K562 (cell line): ENCODE measurements at regions not wholly inside any gene's neighbourhood (a gene's known extent, or its start where the extent isn't known, plus 50 kb on each side); places are given as distances from the start of the nearest gene placed in this dataset.

ENCODE experiments used
- CHD2 ChIP-seq: IDR thresholded peaks from 2 replicates; pipeline ENCODE4 v1.6.1; 2011; ENCODE audit warnings: low read depth, low read length
- GATAD2B ChIP-seq: fragments of 450-650 bp; IDR thresholded peaks from 2 replicates; pipeline ENCODE4 v1.6.1; 2017; ENCODE audit warnings: mild to moderate bottlenecking, borderline replicate concordance
- HNRNPUL1 ChIP-seq: fragments of 200-400 bp; formaldehyde crosslinking; IDR thresholded peaks from 2 replicates; pipeline ENCODE4 v1.6.1; 2017; ENCODE audit warnings: low read length
- PCBP1 ChIP-seq: fragments of 200-400 bp; formaldehyde crosslinking; IDR thresholded peaks from 2 replicates; pipeline ENCODE4 v1.6.1; 2018; ENCODE audit warnings: mild to moderate bottlenecking, low read depth, low read length; ENCODE audit not compliant: poor library complexity, severe bottlenecking
- POU5F1 ChIP-seq: fragments of 150-350 bp; IDR thresholded peaks from 2 replicates; pipeline ENCODE4 v1.6.1; 2014; ENCODE audit warnings: borderline replicate concordance, low read length, low read depth, mild to moderate bottlenecking; ENCODE audit not compliant: partially characterized antibody
- TOE1 ChIP-seq, 2 experiments: fragments of 450-650 bp in 1 of 2; sonication (generic) in 1 of 2; formaldehyde crosslinking in 1 of 2; IDR thresholded peaks; 2 replicates each; pipeline versions ENCODE4 v1.7.1 to v1.8.0; 2016 to 2022; ENCODE audit warnings: borderline replicate concordance in 2 of 2, mild to moderate bottlenecking in 2 of 2, antibody characterized with exemption in 1 of 2, inconsistent platforms in 1 of 2, low read depth in 1 of 2, missing genetic modification reagents in 1 of 2, moderate library complexity in 1 of 2
- U2AF2 ChIP-seq: fragments of 200-400 bp; formaldehyde crosslinking; optimal IDR thresholded peaks from 2 replicates; pipeline ENCODE3; 2017; ENCODE audit warnings: low read depth, mild to moderate bottlenecking, low read length
- ZBTB7A ChIP-seq: IDR thresholded peaks from 2 replicates; pipeline ENCODE4 v1.6.1; 2011; ENCODE audit warnings: low read depth, mild to moderate bottlenecking, low read length, moderate library complexity, borderline replicate concordance; ENCODE audit not compliant: control insufficient read depth

DNA sequence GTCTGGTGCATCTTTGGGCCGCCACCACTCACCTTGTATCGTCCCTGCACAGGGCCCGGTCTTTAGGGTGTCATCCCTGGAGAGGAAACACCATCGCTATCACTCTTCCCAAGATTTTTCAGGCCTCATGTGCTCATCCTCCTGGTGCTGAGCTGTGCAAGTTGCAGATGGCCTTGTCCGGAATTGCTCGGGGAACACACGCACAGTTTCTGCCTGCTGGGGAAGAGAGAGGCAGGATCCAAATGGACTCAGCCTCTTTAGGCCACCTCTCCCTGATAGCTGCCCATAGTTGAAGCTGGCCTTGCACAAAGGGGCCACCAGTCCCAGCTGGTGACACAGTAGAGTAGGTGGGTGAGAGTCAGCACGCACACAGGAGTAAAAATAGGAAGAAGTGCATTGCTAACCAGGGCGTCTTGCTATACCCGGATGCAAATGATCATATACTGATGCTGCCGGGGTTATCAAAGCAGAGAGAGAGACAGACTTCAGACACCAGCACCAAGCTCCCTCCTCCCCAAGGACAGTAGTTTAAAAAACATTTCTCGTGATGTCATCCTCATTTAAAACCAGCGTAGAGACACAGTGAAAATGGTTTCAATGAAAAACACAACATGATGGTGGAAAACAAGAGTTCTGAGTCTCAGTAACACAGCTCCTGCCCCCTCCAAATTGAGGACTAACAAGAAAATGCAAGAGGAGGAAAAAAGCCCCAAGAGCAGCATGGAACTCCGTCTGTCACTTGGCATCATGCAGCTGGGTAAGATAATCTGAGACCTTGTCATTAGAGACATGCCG lies 147.5 kb upstream of the NCK2 start:
- no peak for TF ChIP-seq U2AF2
- no peak for TF ChIP-seq HNRNPUL1
- no peak for TF ChIP-seq POU5F1
- TF ChIP-seq ZBTB7A = no peak
- TF ChIP-seq TOE1 (IDR thresholded peaks at IDR 0.05; ENCODE audit: borderline replicate concordance) = no peak
- TF ChIP-seq TOE1 (CRISPR knock-in tag; IDR thresholded peaks at IDR 0.05; ENCODE audit: borderline replicate concordance, low read depth) = no peak
- TF ChIP-seq GATAD2B = no peak
- TF ChIP-seq CHD2 = no peak
- no peak for TF ChIP-seq PCBP1
